ENCODE measurements at regions not wholly inside any gene's neighbourhood (a gene's known extent, or its start where the extent isn't known, plus 50 kb on each side); places are given as distances from the start of the nearest gene placed in this dataset.
"Not testable (repeated sequence)": the region's sequence is repeated elsewhere in the genome, so short reads cannot be mapped to it uniquely, and the experiment has no call there.

DNA sequence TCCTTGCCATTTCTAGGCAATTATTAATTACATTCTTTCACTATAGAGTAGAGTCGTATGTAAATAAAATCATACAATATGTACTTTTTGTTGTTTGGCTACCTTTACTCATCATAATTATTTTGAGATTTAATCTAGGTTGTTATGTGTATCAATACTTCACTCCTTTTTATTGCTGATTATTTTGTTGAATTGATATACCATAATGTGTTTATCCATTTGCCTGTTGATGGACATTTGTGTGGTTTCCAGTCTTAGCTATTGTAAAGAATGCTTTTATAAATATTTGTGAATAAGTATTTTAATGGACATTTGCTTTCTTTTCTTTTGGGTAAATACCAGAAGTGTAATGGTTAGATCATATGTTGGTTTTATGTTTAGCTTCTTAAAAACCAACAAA, 174.0 kb downstream of the RAMP3 start:
- 100% methylated on average over 1 of the region's 1 CpG for WGBS (ENCODE audit: low lambda C conversion rate, missing lambda C conversion rate)
- no peaks in the 10 kb centered on the region for H3K79me2 ChIP-seq
- no peak overlapping the region for H3K4me2 ChIP-seq
- TF ChIP-seq EZH2phosphoT487 (IDR thresholded peaks at IDR 0.05; ENCODE audit: low read depth, severe bottlenecking, unreplicated experiment) (no peak), EZH2 (IDR thresholded peaks at IDR 0.05; ENCODE audit: borderline replicate concordance) (no peak)
- TF ChIP-seq, protein P1, sequence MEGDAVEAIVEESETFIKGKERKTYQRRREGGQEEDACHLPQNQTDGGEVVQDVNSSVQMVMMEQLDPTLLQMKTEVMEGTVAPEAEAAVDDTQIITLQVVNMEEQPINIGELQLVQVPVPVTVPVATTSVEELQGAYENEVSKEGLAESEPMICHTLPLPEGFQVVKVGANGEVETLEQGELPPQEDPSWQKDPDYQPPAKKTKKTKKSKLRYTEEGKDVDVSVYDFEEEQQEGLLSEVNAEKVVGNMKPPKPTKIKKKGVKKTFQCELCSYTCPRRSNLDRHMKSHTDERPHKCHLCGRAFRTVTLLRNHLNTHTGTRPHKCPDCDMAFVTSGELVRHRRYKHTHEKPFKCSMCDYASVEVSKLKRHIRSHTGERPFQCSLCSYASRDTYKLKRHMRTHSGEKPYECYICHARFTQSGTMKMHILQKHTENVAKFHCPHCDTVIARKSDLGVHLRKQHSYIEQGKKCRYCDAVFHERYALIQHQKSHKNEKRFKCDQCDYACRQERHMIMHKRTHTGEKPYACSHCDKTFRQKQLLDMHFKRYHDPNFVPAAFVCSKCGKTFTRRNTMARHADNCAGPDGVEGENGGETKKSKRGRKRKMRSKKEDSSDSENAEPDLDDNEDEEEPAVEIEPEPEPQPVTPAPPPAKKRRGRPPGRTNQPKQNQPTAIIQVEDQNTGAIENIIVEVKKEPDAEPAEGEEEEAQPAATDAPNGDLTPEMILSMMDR (IDR thresholded peaks at IDR 0.05; ENCODE audit: poor library complexity), result no peak
- no peaks in the 10 kb centered on the region for H4K20me1 ChIP-seq (ENCODE audit: insufficient read depth, poor library complexity, severe bottlenecking)
- no peaks in the 10 kb centered on the region for H3K9me2 ChIP-seq (replicated peaks; ENCODE audit: insufficient read depth)
- H3K4me1 ChIP-seq (ENCODE audit: insufficient read depth), result no peaks in the 10 kb centered on the region
- no peak overlapping the region for H3K4me3 ChIP-seq
- H3K36me3 ChIP-seq (replicated peaks; ENCODE audit: insufficient read depth, low read depth), result no peaks in the 10 kb centered on the region
- DNase-seq (ENCODE audit: low spot score), result no peak
- no peak overlapping the region for H2AFZ ChIP-seq
- H3K9me3 ChIP-seq (ENCODE audit: low read depth), result no peaks in the 10 kb centered on the region
- H3K27me3 ChIP-seq, result no peaks in the 10 kb centered on the region
- no peak overlapping the region for H3K27ac ChIP-seq

DNA sequence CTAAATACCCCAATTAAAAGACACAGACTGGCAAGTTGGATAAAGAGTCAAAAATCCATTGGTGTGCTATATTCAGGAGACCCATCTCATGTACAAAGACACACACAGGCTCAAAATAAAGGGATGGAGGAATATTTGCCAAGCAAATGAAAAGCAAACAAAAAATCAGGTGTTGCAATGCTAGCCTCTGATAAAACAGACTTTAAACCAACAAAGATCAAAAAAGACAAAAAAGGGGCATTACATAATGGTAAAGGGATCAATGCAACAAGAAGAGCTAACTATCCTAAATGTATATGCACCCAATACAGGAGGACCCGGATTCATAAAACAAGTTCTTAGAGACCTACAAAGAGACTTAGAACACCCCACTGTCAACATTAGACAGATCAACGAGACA, 177.4 kb downstream of the RAMP3 start:
- not testable (repeated sequence) for H3K4me2 ChIP-seq; H3K4me1 ChIP-seq (ENCODE audit: insufficient read depth); H3K27me3 ChIP-seq; H4K20me1 ChIP-seq (ENCODE audit: insufficient read depth, poor library complexity, severe bottlenecking); H3K27ac ChIP-seq; H3K36me3 ChIP-seq (replicated peaks; ENCODE audit: insufficient read depth, low read depth); H2AFZ ChIP-seq; H3K9me2 ChIP-seq (replicated peaks; ENCODE audit: insufficient read depth); H3K9me3 ChIP-seq (ENCODE audit: low read depth); DNase-seq (ENCODE audit: low spot score); H3K4me3 ChIP-seq; H3K79me2 ChIP-seq
- 71% methylated on average over 2 of the region's 2 CpGs for WGBS (ENCODE audit: low lambda C conversion rate, missing lambda C conversion rate)

DNA sequence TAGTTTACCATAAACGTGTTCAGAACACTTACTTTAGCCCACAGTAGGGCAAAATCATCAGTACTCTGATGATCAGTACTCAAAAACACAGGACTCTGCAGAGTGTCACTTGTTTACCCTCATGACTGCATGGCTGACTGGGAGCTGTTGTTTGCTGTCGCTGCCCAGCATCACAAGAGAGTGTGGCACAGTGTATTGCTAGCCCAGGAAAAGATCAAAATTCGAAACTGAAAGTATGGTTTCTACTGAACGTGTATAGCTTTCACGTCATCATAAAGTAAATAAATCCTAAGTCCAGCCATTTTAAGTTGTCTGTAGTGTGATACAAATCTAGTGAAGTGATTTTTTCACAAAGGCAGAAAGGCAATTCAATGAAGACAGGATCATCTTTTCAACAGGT, 184.6 kb downstream of the RAMP3 start:
- Histone ChIP-seq H2AFZ (no peak overlapping the region), H3K4me3 (no peak overlapping the region), H3K36me3 (replicated peaks; ENCODE audit: insufficient read depth, low read depth) (no peaks in the 10 kb centered on the region), H3K27ac (no peak overlapping the region), H3K79me2 (no peaks in the 10 kb centered on the region), H3K9me2 (replicated peaks; ENCODE audit: insufficient read depth) (no peaks in the 10 kb centered on the region), H3K27me3 (no peaks in the 10 kb centered on the region), H3K4me1 (ENCODE audit: insufficient read depth) (no peaks in the 10 kb centered on the region), H3K9me3 (ENCODE audit: low read depth) (no peaks in the 10 kb centered on the region), H3K4me2 (no peak overlapping the region), H4K20me1 (ENCODE audit: insufficient read depth, poor library complexity, severe bottlenecking) (no peaks in the 10 kb centered on the region)
- DNase-seq (ENCODE audit: low spot score), result no peak
- no peak for TF ChIP-seq EZH2 (IDR thresholded peaks at IDR 0.05; ENCODE audit: borderline replicate concordance)
- no peak for TF ChIP-seq EZH2phosphoT487 (IDR thresholded peaks at IDR 0.05; ENCODE audit: low read depth, severe bottlenecking, unreplicated experiment)
- TF ChIP-seq, protein P1 (IDR thresholded peaks at IDR 0.05; ENCODE audit: poor library complexity), result no peak
- 64% methylated on average over 5 of the region's 5 CpGs for WGBS (ENCODE audit: low lambda C conversion rate, missing lambda C conversion rate)

DNA sequence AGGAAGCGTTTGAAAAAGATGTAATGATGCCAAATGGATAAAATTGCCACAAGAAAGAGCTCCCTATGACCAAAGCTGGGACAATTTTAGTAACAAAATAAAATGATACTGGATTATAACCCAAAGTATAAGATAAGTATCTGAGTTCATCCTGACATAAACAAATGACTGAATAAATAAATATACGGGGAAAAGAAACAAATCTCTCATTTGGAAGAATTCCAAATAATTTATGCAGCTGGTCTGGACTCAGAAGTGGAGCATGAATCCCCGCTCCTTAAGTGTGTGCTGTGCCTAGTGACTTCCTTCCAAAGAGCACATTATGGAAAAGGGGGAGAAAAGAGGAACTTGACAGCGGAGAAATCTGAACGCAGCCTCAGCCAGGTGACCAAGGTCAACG, 186.2 kb downstream of the RAMP3 start:
- no peak overlapping the region for H3K4me3 ChIP-seq
- no peaks in the 10 kb centered on the region for H3K9me2 ChIP-seq (replicated peaks; ENCODE audit: insufficient read depth)
- H3K4me1 ChIP-seq (ENCODE audit: insufficient read depth), result peaks cover 6% of the 10 kb centered on the region
- no peak overlapping the region for H3K27ac ChIP-seq
- no peaks in the 10 kb centered on the region for H3K27me3 ChIP-seq
- H3K4me2 ChIP-seq, result no peak overlapping the region
- TF ChIP-seq EZH2 (IDR thresholded peaks at IDR 0.05; ENCODE audit: borderline replicate concordance) (no peak), EZH2phosphoT487 (IDR thresholded peaks at IDR 0.05; ENCODE audit: low read depth, severe bottlenecking, unreplicated experiment) (no peak)
- TF ChIP-seq, protein P1 (IDR thresholded peaks at IDR 0.05; ENCODE audit: poor library complexity), result no peak
- no peaks in the 10 kb centered on the region for H3K9me3 ChIP-seq (ENCODE audit: low read depth)
- H4K20me1 ChIP-seq (ENCODE audit: insufficient read depth, poor library complexity, severe bottlenecking), result no peaks in the 10 kb centered on the region
- no peaks in the 10 kb centered on the region for H3K79me2 ChIP-seq
- no peak overlapping the region for H2AFZ ChIP-seq
- no peaks in the 10 kb centered on the region for H3K36me3 ChIP-seq (replicated peaks; ENCODE audit: insufficient read depth, low read depth)
- 40% methylated on average over 6 of the region's 6 CpGs for WGBS (ENCODE audit: low lambda C conversion rate, missing lambda C conversion rate)
- no peak for DNase-seq (ENCODE audit: low spot score)

Data from hepatocyte (in vitro differentiated cells).